Astrocyte of the spinal cord (primary cell): ENCODE measurements at regions not wholly inside any gene's neighbourhood (a gene's known extent, or its start where the extent isn't known, plus 50 kb on each side); places are given as distances from the start of the nearest gene placed in this dataset.
"Not testable (repeated sequence)": the region's sequence is repeated elsewhere in the genome, so short reads cannot be mapped to it uniquely, and the experiment has no call there.

Experiments
- DNase-seq: peaks from one replicate; pipeline ENCODE4 v3.0.0; 2011; ENCODE audit warnings: low read depth, low spot score
- H3K4me3 ChIP-seq: 2 replicates; pipeline ENCODE4 v1.5.1; 2011; ENCODE audit warnings: low read depth, mild to moderate bottlenecking, low read length, moderate library complexity
- CTCF ChIP-seq: IDR thresholded peaks from 2 replicates; pipeline ENCODE4 v1.5.1; 2012; ENCODE audit warnings: low read depth, mild to moderate bottlenecking, low read length, inconsistent platforms
- in situ Hi-C: cut with HindIII; loops from 2 replicates; pipeline ENCODE4 v1.10.0; 2017; ENCODE audit warnings: low sequenced_read_pairs

GRCh38 chr20:53794529-53795115 lies 201.0 kb upstream of the ZNF217 start:
- H3K4me3 ChIP-seq = no peak overlapping the region
- DNase-seq = peak; percentile 24
- TF ChIP-seq CTCF = no peak
- in situ Hi-C loops = no loop called here

GRCh38 chr20:53793783-53794383 lies 200.2 kb upstream of the ZNF217 start:
- DNase-seq = no peak
- in situ Hi-C loops = no loop called here
- no peak for TF ChIP-seq CTCF
- H3K4me3 ChIP-seq = no peak overlapping the region

- no peak overlapping the region for H3K4me3 ChIP-seq
- in situ Hi-C loops = no loop called here
- TF ChIP-seq CTCF = no peak
- no peak for DNase-seq
These were observed 199.4 kb upstream of the ZNF217 start for GRCh38 chr20:53792946-53793536.

GRCh38 chr20:53789989-53790675 lies 196.5 kb upstream of the ZNF217 start:
- no peak overlapping the region for H3K4me3 ChIP-seq
- in situ Hi-C loops = no loop called here
- no peak for TF ChIP-seq CTCF
- no peak for DNase-seq

GRCh38 chr20:53788253-53789022 lies 194.8 kb upstream of the ZNF217 start:
- no peak for DNase-seq
- in situ Hi-C loops = no loop called here

DNA sequence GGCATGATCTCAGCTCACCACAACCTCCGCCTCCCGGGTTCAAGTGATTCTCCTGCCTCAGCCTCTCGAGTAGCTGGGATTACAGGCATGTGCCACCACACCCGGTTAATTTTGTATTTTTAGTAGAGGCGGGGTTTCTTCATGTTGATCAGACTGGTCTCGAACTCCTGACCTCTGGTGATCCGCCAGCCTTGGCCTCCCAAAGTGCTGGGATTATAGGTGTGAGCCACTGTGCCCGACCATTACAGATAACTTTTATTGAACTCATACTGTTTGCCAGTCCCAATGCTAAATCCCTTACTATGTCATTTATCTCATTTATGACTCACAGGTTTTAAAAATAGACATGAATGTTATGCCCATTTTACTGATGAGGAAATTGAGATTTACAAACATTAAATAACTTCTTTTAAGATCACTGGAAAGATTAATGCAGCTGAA lies 193.9 kb upstream of the ZNF217 start:
- DNase-seq, H3K4me3 ChIP-seq, in situ Hi-C loops: not testable (repeated sequence)

More at GRCh38 chr20:53788253-53789022, 194.8 kb upstream of the ZNF217 start:
- H3K4me3 ChIP-seq = no peak overlapping the region
- TF ChIP-seq CTCF = no peak
